C4-2B (cell line): ENCODE measurements at regions not wholly inside any gene's neighbourhood (a gene's known extent, or its start where the extent isn't known, plus 50 kb on each side); places are given as distances from the start of the nearest gene placed in this dataset.
A peak's percentile ranks its signal among the peaks of the same experiment; 100 is the strongest.

Experiments
- H3K27ac ChIP-seq: fragments of 450-650 bp; 2 replicates; pipeline ENCODE4 v1.5.1; 2017
- ZFX ChIP-seq: fragments of 450-650 bp; IDR thresholded peaks from 2 replicates; pipeline ENCODE4 v1.6.1; 2017
- TF ChIP-seq, protein P1 (sequence below): fragments of 450-650 bp; conservative IDR thresholded peaks from 2 replicates; pipeline ENCODE4 v1.5.1; 2017; ENCODE audit warnings: mild to moderate bottlenecking

DNA sequence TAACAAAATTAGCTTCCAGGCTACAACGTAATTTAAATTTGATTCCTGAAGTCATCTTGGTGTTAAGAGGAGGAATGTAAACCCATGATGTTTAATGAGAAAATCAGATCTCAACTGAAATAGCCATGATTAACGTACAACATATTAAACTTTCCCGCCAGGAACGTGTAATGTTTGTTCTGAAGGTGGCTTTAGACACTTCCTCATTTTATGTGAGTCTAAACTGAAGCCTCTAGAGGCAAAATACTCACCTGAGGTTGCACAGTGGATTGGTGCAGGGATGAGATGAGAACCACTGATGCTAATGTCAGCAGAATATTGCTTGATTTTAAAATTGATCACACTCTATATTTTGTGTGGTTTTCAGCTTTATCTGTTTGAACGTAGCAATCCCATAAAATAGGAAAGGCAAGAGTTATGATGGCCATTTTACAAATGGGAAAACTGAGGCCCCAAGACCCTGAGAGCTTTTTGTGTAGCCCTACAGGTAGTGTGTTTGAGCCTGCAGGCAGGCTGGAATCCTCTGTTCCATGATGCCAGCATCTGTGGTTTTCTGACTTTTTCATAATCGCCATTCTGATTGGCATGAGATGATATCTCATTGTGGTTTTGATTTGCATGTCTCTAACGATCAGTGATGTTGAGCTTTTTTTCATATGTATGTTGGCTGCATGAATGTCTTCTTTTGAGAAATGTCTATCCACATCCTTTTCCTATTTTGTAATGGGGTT is 243.7 kb upstream of the BMPER start:
- TF ChIP-seq, protein P1, sequence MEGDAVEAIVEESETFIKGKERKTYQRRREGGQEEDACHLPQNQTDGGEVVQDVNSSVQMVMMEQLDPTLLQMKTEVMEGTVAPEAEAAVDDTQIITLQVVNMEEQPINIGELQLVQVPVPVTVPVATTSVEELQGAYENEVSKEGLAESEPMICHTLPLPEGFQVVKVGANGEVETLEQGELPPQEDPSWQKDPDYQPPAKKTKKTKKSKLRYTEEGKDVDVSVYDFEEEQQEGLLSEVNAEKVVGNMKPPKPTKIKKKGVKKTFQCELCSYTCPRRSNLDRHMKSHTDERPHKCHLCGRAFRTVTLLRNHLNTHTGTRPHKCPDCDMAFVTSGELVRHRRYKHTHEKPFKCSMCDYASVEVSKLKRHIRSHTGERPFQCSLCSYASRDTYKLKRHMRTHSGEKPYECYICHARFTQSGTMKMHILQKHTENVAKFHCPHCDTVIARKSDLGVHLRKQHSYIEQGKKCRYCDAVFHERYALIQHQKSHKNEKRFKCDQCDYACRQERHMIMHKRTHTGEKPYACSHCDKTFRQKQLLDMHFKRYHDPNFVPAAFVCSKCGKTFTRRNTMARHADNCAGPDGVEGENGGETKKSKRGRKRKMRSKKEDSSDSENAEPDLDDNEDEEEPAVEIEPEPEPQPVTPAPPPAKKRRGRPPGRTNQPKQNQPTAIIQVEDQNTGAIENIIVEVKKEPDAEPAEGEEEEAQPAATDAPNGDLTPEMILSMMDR, result no peak
- no peak for TF ChIP-seq ZFX

DNA sequence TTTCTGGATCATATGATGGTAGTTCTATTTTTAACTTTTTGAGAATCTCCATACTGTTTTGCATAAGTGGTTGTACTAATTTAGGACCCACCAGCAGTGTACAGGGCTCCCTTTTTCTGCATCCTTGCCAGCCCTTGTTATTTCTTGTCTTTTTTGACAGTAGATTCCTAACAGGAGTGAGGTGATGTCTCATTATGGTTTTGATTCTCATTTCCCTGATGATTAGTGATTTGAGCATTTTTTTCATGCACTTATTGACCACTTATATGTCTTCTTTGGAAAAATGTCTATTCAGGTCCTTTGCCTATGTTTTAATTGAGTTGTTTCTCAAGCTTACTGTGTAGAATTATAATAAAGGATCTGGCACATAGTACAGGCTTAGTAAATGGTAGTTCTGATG is 238.8 kb upstream of the BMPER start:
- TF ChIP-seq, protein P1, result no peak
- no peak for TF ChIP-seq ZFX
- no peak overlapping the region for H3K27ac ChIP-seq

More for the DNA sequence above, 243.7 kb upstream of the BMPER start:
- H3K27ac ChIP-seq, result no peak overlapping the region

DNA sequence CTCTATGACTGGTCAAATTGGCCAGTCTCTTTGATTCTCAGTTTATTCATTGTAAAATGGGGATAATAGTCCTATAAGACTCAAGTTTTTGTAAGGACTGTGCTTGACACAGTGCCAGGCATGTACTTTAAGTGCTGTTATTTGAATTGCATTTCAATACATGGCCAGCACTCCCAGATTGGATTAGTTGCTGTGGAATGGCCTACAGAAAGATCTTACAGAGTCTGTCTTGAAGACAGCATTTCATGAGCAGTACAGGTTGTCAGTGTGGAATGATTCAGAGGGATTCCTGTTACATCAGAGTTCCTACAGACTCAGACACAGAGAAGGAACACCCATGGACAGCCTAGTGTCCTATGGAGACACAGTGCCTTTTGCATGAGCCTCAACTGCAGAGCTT is 238.1 kb upstream of the BMPER start:
- H3K27ac ChIP-seq, result no peak overlapping the region
- TF ChIP-seq, protein P1, result no peak
- no peak for TF ChIP-seq ZFX

DNA sequence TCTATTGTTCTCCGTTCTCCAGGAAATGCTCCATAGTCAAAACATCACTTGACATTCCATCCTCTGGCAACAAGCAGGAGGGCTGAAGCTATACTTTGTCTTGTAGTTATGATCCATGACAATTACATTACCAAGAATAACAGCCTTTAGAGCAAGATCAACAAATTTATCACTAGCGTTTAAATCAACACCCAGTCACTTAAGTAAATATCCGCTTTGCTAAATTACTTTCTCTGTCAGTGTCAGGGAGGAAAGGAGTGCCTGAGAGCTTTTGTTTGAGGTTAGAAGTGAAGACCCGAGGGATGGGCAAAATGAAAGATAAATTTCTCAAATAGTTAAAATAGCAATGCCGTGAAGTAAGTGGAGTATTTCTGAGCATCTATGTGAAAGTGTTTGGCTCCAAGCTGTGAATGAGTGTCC is 236.1 kb upstream of the BMPER start:
- TF ChIP-seq, protein P1, result no peak
- TF ChIP-seq ZFX, result no peak
- no peak overlapping the region for H3K27ac ChIP-seq

DNA sequence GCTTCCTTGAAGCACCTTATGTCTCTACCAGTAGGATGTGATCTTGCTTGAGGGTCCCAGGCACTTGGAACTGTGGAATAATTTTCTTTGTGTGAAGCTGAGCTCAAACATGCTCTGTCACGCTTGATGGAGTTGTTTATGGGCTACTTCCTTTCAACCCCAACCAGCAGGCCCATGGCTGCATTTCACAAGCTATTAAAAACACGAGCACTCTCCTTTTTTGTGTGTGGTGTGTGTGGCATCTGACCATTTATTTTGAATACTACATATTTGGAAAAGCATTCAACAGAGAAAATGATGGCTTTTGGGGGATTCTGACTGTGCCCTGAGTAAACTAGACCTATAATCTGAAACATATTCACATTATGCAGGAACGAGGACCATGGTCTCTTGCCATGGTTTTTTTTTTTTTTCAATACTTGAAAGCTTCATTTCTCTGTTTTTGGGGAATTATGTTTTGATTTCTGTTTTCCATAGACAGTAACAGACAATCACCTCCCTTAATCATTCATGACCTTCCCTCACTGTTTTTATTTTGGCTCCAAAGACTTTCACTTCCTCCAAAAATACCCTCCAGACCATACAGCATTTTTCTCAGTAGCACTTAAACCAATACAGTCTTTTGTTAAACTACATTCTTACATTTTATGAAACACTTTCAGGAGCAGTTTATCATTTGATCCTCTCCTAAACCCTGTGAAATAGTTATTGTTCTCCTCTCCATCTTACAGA is 233.6 kb upstream of the BMPER start:
- no peak overlapping the region for H3K27ac ChIP-seq

DNA sequence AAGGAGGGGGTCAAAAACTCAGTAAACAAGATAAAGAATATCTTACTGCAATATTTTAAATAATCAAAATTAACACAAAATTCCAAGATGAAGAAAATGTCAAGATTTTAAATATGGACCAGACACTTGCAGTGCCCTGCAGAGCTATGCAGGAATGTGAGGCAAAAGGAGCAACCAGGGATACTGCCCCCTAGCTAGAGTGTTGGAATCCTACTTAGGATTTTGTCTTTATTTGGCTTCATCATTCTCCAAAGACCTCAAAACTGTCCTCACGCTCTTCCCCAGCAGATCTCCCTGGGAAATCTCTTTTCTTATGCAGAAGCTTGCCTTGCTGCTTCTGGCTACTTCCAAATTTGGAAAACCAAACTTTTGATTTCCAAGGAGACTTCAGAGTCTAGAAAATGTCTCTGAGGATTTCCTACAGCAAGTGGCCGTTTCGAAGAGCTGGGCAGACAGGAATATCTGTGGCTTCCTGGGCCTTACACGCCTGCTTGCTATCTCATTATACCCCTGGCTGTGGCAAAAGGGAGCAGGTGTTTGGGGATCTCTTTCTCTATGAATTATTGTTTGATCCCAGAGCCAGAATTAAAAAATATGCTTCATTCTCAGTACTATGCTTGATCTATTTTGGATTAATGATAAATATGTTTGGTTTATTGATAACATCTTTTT is 232.2 kb upstream of the BMPER start:
- no peak overlapping the region for H3K27ac ChIP-seq
- TF ChIP-seq, protein P1, result peak; percentile 38
- no peak for TF ChIP-seq ZFX

More for the DNA sequence above, 233.6 kb upstream of the BMPER start:
- no peak for TF ChIP-seq ZFX
- TF ChIP-seq, protein P1, result no peak
